ENCODE measurements at regions not wholly inside any gene's neighbourhood (a gene's known extent, or its start where the extent isn't known, plus 50 kb on each side); places are given as distances from the start of the nearest gene placed in this dataset.

DNA sequence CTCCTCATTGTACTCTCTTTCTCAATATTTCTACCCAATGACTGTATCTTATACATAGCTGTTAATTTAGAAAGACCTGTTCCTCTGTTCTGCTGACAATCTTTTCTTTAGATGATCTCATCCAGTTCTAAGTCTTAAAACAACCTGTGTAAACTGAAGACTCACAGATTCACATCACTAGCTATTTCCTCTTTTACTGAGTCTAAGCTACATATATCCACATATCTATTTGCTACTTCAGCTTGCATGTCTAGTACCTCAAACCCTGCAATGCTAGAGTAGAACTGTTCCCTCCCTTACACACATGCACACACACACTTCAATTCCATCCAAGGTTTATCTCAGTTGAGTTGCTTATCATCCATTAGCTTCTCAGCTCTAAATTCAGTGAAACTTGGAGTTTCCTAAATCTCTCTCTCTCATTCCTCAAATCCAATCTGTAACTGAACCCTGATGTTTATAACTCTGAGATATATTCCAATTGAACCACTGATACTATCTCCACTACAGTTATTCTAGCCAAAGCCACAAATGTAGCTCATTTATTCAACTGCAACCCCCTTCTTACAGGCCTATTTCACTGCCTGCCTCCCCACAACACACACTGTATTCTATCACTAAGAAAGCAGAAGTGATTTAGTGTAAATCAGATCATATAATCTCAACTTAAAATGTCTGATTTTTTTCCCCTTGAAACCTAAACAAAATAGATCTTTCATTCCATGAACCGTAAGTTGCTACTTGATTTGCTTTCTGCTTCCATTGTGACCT is 1036.8 kb upstream of the POT1 start:
- dilution Hi-C loops (cut with MboI; ENCODE audit: extremely low pct_ligation_motif_present, low sequenced_read_pairs) = no loop called here
- H3K9me1 ChIP-seq (ENCODE audit: control insufficient read depth, extremely low read depth, insufficient read depth, low read length) = no peaks in the 10 kb centered on the region
- H3K9me3 ChIP-seq (ENCODE audit: control insufficient read depth, low read depth, low read length) = no peaks in the 10 kb centered on the region
- H2AFZ ChIP-seq (ENCODE audit: control insufficient read depth, low read length) = no peak overlapping the region
- H3K36me3 ChIP-seq (ENCODE audit: control insufficient read depth in 2 of 2, extremely low read depth in 1 of 2, insufficient read depth in 2 of 2, low read length in 2 of 2) = no peaks in the 10 kb centered on the region
- no peak for TF ChIP-seq EZH2 (IDR thresholded peaks at IDR 0.05; ENCODE audit: low read length)
- TF ChIP-seq, protein P1, sequence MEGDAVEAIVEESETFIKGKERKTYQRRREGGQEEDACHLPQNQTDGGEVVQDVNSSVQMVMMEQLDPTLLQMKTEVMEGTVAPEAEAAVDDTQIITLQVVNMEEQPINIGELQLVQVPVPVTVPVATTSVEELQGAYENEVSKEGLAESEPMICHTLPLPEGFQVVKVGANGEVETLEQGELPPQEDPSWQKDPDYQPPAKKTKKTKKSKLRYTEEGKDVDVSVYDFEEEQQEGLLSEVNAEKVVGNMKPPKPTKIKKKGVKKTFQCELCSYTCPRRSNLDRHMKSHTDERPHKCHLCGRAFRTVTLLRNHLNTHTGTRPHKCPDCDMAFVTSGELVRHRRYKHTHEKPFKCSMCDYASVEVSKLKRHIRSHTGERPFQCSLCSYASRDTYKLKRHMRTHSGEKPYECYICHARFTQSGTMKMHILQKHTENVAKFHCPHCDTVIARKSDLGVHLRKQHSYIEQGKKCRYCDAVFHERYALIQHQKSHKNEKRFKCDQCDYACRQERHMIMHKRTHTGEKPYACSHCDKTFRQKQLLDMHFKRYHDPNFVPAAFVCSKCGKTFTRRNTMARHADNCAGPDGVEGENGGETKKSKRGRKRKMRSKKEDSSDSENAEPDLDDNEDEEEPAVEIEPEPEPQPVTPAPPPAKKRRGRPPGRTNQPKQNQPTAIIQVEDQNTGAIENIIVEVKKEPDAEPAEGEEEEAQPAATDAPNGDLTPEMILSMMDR (optimal IDR thresholded peaks at IDR 0.05 in 1 of 3, IDR thresholded peaks at IDR 0.05 in 1 of 3, conservative IDR thresholded peaks at IDR 0.05 in 1 of 3; ENCODE audit: extremely low read depth in 1 of 3, insufficient read depth in 2 of 3, low read length in 3 of 3) = no peak
- H3K27me3 ChIP-seq (ENCODE audit: control insufficient read depth, extremely low read depth, insufficient read depth, low read length) = no peaks in the 10 kb centered on the region
- DNase-seq (ENCODE audit: low read depth, low spot score) = no peak
- H3K9ac ChIP-seq (ENCODE audit: control insufficient read depth, extremely low read depth, insufficient read depth, low read length) = no peak overlapping the region
- no peaks in the 10 kb centered on the region for H3K4me1 ChIP-seq (ENCODE audit: control insufficient read depth, extremely low read depth, insufficient read depth, low read length)
- no peak overlapping the region for H3K4me2 ChIP-seq (ENCODE audit: control insufficient read depth, extremely low read depth, insufficient read depth, low read depth, low read length)
- no peak overlapping the region for H3K4me3 ChIP-seq (ENCODE audit: control insufficient read depth in 2 of 3, extremely low read depth in 1 of 3, insufficient read depth in 2 of 3, low read depth in 1 of 3, low read length in 3 of 3)
- H3K27ac ChIP-seq (ENCODE audit: control insufficient read depth, insufficient read depth, low read length) = no peak overlapping the region
- no peaks in the 10 kb centered on the region for H3K79me2 ChIP-seq (ENCODE audit: control insufficient read depth, insufficient read depth, low read length)
- H4K20me1 ChIP-seq (ENCODE audit: control insufficient read depth, extremely low read depth, insufficient read depth, low read length) = no peaks in the 10 kb centered on the region
- FAIRE-seq = no peak

DNA sequence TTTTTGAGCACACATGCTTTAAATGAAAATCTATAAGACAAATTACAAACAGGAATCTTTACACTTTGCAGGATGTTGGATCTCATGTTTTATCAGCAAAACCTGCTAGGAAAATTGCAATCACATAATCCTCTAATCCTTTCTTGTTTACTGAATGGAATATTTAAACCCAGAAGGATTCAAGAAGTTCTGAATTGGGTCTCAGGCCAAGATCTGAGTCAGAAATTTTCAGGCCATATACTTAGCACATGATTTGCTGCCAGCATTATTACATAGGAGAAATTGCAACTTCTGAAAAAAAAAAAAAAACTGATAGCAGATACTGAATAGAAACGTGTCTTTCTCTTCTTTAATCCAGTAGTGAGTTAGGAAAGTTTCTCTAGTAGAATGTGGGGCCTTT is 1005.3 kb upstream of the POT1 start:
- no peaks in the 10 kb centered on the region for H3K36me3 ChIP-seq (ENCODE audit: control insufficient read depth in 2 of 2, extremely low read depth in 1 of 2, insufficient read depth in 2 of 2, low read length in 2 of 2)
- H2AFZ ChIP-seq (ENCODE audit: control insufficient read depth, low read length) = no peak overlapping the region
- H3K9me1 ChIP-seq (ENCODE audit: control insufficient read depth, extremely low read depth, insufficient read depth, low read length) = no peaks in the 10 kb centered on the region
- no peak for FAIRE-seq
- H3K4me1 ChIP-seq (ENCODE audit: control insufficient read depth, extremely low read depth, insufficient read depth, low read length) = peaks cover 3% of the 10 kb centered on the region
- no peak for DNase-seq (ENCODE audit: low read depth, low spot score)
- H3K4me2 ChIP-seq (ENCODE audit: control insufficient read depth, extremely low read depth, insufficient read depth, low read depth, low read length) = no peak overlapping the region
- no peak for TF ChIP-seq EZH2 (IDR thresholded peaks at IDR 0.05; ENCODE audit: low read length)
- no peak overlapping the region for H3K27ac ChIP-seq (ENCODE audit: control insufficient read depth, insufficient read depth, low read length)
- H4K20me1 ChIP-seq (ENCODE audit: control insufficient read depth, extremely low read depth, insufficient read depth, low read length) = no peaks in the 10 kb centered on the region
- H3K27me3 ChIP-seq (ENCODE audit: control insufficient read depth, extremely low read depth, insufficient read depth, low read length) = no peaks in the 10 kb centered on the region
- dilution Hi-C loops (cut with MboI; ENCODE audit: extremely low pct_ligation_motif_present, low sequenced_read_pairs) = no loop called here
- no peak overlapping the region for H3K4me3 ChIP-seq (ENCODE audit: control insufficient read depth in 2 of 3, extremely low read depth in 1 of 3, insufficient read depth in 2 of 3, low read depth in 1 of 3, low read length in 3 of 3)
- H3K79me2 ChIP-seq (ENCODE audit: control insufficient read depth, insufficient read depth, low read length) = no peaks in the 10 kb centered on the region
- no peak overlapping the region for H3K9ac ChIP-seq (ENCODE audit: control insufficient read depth, extremely low read depth, insufficient read depth, low read length)
- no peaks in the 10 kb centered on the region for H3K9me3 ChIP-seq (ENCODE audit: control insufficient read depth, low read depth, low read length)

DNA sequence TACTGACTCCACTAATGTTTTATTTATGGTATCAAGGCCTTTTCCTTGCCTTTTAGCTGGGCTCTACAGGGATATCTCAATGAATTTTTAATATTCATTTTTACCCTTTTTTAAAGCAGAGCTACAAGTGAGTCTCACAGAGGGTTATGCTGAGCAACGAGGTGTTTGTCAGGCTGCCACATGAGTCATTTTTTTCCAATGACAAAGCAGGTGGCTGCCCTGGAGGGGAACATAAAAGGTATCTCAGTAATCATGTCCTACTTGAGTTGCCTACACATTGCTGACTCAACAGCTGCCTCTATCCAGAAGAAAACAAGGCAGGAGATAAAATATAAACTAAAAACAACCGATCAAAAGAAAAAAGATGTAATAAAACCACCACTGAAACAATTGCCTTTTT is 1004.9 kb upstream of the POT1 start:
- Histone ChIP-seq H3K36me3 (ENCODE audit: control insufficient read depth in 2 of 2, extremely low read depth in 1 of 2, insufficient read depth in 2 of 2, low read length in 2 of 2) (no peaks in the 10 kb centered on the region), H3K9ac (ENCODE audit: control insufficient read depth, extremely low read depth, insufficient read depth, low read length) (no peak overlapping the region), H3K9me3 (ENCODE audit: control insufficient read depth, low read depth, low read length) (no peaks in the 10 kb centered on the region), H3K27me3 (ENCODE audit: control insufficient read depth, extremely low read depth, insufficient read depth, low read length) (no peaks in the 10 kb centered on the region), H3K79me2 (ENCODE audit: control insufficient read depth, insufficient read depth, low read length) (no peaks in the 10 kb centered on the region), H4K20me1 (ENCODE audit: control insufficient read depth, extremely low read depth, insufficient read depth, low read length) (no peaks in the 10 kb centered on the region), H3K4me1 (ENCODE audit: control insufficient read depth, extremely low read depth, insufficient read depth, low read length) (peaks cover 3% of the 10 kb centered on the region), H3K4me2 (ENCODE audit: control insufficient read depth, extremely low read depth, insufficient read depth, low read depth, low read length) (no peak overlapping the region), H3K27ac (ENCODE audit: control insufficient read depth, insufficient read depth, low read length) (no peak overlapping the region), H3K4me3 (ENCODE audit: control insufficient read depth in 2 of 3, extremely low read depth in 1 of 3, insufficient read depth in 2 of 3, low read depth in 1 of 3, low read length in 3 of 3) (no peak overlapping the region), H2AFZ (ENCODE audit: control insufficient read depth, low read length) (no peak overlapping the region), H3K9me1 (ENCODE audit: control insufficient read depth, extremely low read depth, insufficient read depth, low read length) (no peaks in the 10 kb centered on the region)
- dilution Hi-C loops (cut with MboI; ENCODE audit: extremely low pct_ligation_motif_present, low sequenced_read_pairs) = no loop called here
- TF ChIP-seq, protein P1 (optimal IDR thresholded peaks at IDR 0.05 in 1 of 3, IDR thresholded peaks at IDR 0.05 in 1 of 3, conservative IDR thresholded peaks at IDR 0.05 in 1 of 3; ENCODE audit: extremely low read depth in 1 of 3, insufficient read depth in 2 of 3, low read length in 3 of 3) = no peak
- no peak for TF ChIP-seq EZH2 (IDR thresholded peaks at IDR 0.05; ENCODE audit: low read length)
- no peak for FAIRE-seq
- DNase-seq (ENCODE audit: low read depth, low spot score) = peak; percentile 25

Measured in keratinocyte (primary cell).